Sigmoid colon (tissue), 4 donors: ENCODE measurements at regions not wholly inside any gene's neighbourhood (a gene's known extent, or its start where the extent isn't known, plus 50 kb on each side); places are given as distances from the start of the nearest gene placed in this dataset.

ENCODE experiments used
- EP300 ChIP-seq, 4 donors: sonication (generic); formaldehyde crosslinking; IDR thresholded peaks; one replicate each; pipeline ENCODE4 v1.6.1; 2017; ENCODE audit warnings: antibody characterized with exemption in 4 of 4
- POLR2A ChIP-seq, 2 donors: fragments of 450-650 bp; IDR thresholded peaks; one replicate each; pipeline ENCODE4 v1.6.1; 2016; ENCODE audit warnings: antibody characterized with exemption in 2 of 2, mild to moderate bottlenecking in 2 of 2, moderate library complexity in 2 of 2
- POLR2AphosphoS5 ChIP-seq, 4 donors: sonication (generic); formaldehyde crosslinking; IDR thresholded peaks; one replicate each; pipeline ENCODE4 v1.6.1; 2017; ENCODE audit warnings: antibody characterized with exemption in 4 of 4
- TF ChIP-seq, protein P1 (sequence below), 4 experiments: fragments of 450-650 bp in 3 of 4; fragments of 200-600 bp in 1 of 4; IDR thresholded peaks; one replicate each; pipeline ENCODE4 v1.5.1; 2016 to 2019; ENCODE audit warnings: antibody characterized with exemption in 4 of 4, mild to moderate bottlenecking in 3 of 4, moderate library complexity in 2 of 4

DNA sequence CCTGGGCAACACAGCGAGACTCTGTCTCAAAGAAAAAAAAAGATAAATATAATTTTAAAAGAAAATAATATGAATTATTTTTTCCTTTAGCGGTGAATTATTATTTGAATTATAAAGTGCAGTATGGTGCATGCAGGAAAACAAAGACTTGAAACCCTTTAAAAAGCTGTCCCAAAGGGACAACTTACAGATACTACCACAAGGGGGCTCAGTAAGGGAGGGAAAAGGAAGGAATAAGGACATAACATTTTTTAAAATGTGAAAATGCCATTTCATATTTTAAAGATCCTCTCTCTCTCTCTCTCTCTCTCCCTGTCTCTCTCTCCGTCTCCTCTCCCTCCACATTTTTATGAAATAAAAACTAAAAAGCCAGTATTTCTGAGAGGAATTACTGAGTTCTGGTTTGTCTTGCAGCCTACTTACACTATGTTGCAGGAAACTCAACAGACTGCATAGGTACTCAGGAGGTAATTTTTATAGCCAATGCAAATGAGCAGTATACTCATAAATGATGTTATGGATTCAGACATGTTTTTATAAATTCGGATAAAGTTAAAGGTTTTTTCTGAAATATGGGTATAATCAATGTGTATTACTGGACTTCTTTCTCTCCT, 455.0 kb upstream of the GJE1 start:
- TF ChIP-seq, protein P1, sequence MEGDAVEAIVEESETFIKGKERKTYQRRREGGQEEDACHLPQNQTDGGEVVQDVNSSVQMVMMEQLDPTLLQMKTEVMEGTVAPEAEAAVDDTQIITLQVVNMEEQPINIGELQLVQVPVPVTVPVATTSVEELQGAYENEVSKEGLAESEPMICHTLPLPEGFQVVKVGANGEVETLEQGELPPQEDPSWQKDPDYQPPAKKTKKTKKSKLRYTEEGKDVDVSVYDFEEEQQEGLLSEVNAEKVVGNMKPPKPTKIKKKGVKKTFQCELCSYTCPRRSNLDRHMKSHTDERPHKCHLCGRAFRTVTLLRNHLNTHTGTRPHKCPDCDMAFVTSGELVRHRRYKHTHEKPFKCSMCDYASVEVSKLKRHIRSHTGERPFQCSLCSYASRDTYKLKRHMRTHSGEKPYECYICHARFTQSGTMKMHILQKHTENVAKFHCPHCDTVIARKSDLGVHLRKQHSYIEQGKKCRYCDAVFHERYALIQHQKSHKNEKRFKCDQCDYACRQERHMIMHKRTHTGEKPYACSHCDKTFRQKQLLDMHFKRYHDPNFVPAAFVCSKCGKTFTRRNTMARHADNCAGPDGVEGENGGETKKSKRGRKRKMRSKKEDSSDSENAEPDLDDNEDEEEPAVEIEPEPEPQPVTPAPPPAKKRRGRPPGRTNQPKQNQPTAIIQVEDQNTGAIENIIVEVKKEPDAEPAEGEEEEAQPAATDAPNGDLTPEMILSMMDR (IDR thresholded peaks at IDR 0.05), result peak in 2 of 4 experiments; percentile 20 to 21
- TF ChIP-seq POLR2A (IDR thresholded peaks at IDR 0.05), result no peak
- TF ChIP-seq POLR2AphosphoS5 (IDR thresholded peaks at IDR 0.05), result no peak
- no peak for TF ChIP-seq EP300 (IDR thresholded peaks at IDR 0.05)
